DMS53 (cell line): ENCODE measurements at regions not wholly inside any gene's neighbourhood (a gene's known extent, or its start where the extent isn't known, plus 50 kb on each side); places are given as distances from the start of the nearest gene placed in this dataset.

ENCODE experiments used
- DNase-seq: peaks from one replicate; lab custom pipeline; 2025; lab: John Stamatoyannopoulos, UW

GRCh38 chr2:136452528-136452927, 312.8 kb upstream of the THSD7B start:
- DNase-seq: no peak

- no peak for DNase-seq
Measured at GRCh38 chr2:136448986-136449780, 316.2 kb upstream of the THSD7B start.

- peak; percentile 48 for DNase-seq
Measured at GRCh38 chr2:136448432-136448831, 316.9 kb upstream of the THSD7B start.

GRCh38 chr2:136444323-136444722, 321.0 kb upstream of the THSD7B start:
- no peak for DNase-seq

GRCh38 chr2:136443661-136444060, 321.7 kb upstream of the THSD7B start:
- DNase-seq: no peak

GRCh38 chr2:136441979-136442714, 323.2 kb upstream of the THSD7B start:
- DNase-seq: no peak

- DNase-seq: no peak
Measured at GRCh38 chr2:136439064-136439676, 321.2 kb upstream of the CXCR4 start.

- no peak for DNase-seq
Measured at GRCh38 chr2:136437461-136437860, 319.5 kb upstream of the CXCR4 start.

- no peak for DNase-seq
Measured at GRCh38 chr2:136436936-136437335, 319.0 kb upstream of the CXCR4 start.

- no peak for DNase-seq
Measured at GRCh38 chr2:136434251-136434715, 316.3 kb upstream of the CXCR4 start.

- DNase-seq: no peak
Measured at GRCh38 chr2:136433261-136433660, 315.3 kb upstream of the CXCR4 start.

- DNase-seq: no peak
Measured at GRCh38 chr2:136424112-136424511, 306.2 kb upstream of the CXCR4 start.

GRCh38 chr2:136423516-136423996, 305.6 kb upstream of the CXCR4 start:
- DNase-seq: peak; percentile 73

- peak; percentile 5 for DNase-seq
Measured at GRCh38 chr2:136422512-136422911, 304.6 kb upstream of the CXCR4 start.

GRCh38 chr2:136420346-136420745, 302.4 kb upstream of the CXCR4 start:
- DNase-seq: no peak

GRCh38 chr2:136411946-136412345, 294.0 kb upstream of the CXCR4 start:
- no peak for DNase-seq

GRCh38 chr2:136410673-136411072, 292.7 kb upstream of the CXCR4 start:
- no peak for DNase-seq

- no peak for DNase-seq
Measured at GRCh38 chr2:136408795-136409194, 290.8 kb upstream of the CXCR4 start.

- no peak for DNase-seq
Measured at GRCh38 chr2:136407952-136408318, 290.0 kb upstream of the CXCR4 start.

GRCh38 chr2:136407117-136407951, 289.4 kb upstream of the CXCR4 start:
- DNase-seq: no peak

GRCh38 chr2:136404925-136405324, 287.0 kb upstream of the CXCR4 start:
- no peak for DNase-seq

GRCh38 chr2:136404176-136404575, 286.2 kb upstream of the CXCR4 start:
- no peak for DNase-seq
